HG03064 (cell line): ENCODE measurements at regions not wholly inside any gene's neighbourhood (a gene's known extent, or its start where the extent isn't known, plus 50 kb on each side); places are given as distances from the start of the nearest gene placed in this dataset.

Experiments
- ATAC-seq: cut with Tn5 transposase; IDR thresholded peaks from one replicate; pipeline ENCODE4 v1.9.1; 2021; ENCODE audit warnings: low read depth; ENCODE audit not compliant: unreplicated experiment

DNA sequence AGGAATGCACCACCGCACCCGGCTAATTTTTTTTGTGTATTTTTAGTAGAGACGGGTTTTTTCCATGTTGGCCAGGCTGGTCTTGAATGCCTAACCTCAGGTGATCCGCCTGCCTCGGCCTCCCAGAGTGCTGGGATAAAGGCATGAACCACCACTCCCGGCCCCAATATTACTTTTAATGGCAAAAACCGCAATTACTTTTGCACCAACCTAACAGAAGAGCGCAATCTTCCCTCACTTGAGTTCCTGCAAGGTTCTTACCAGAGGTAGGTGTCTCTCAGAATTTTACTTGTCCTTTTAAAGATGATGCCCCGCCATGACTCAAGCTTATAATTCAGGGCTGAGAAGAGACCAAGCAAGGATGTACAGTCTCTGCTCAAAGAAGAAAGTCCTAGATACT lies 1774.1 kb upstream of the PCDH20 start:
- ATAC-seq: no peak

DNA sequence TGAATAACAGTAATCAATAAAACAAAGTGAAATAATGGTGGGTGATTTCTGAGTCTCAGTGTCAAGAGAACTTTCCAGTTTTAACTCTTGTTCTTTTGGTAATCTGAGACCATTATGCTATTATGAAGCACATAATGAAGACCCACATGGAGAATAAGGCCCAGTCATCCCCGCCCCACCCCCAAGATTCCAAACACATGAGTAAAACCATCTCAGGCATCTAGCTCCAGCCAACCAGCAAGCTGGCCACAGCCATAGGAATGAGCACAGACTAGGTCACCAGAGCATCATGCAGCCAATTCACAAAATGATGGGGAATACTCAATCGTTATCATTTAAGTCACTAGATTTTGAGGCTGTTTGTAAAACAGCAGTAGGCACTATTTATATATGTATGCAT lies 1769.0 kb upstream of the PCDH20 start:
- no peak for ATAC-seq

- ATAC-seq: no peak
Measured at GRCh38 chr13:63175536-63175935, 1759.9 kb upstream of the PCDH20 start.

DNA sequence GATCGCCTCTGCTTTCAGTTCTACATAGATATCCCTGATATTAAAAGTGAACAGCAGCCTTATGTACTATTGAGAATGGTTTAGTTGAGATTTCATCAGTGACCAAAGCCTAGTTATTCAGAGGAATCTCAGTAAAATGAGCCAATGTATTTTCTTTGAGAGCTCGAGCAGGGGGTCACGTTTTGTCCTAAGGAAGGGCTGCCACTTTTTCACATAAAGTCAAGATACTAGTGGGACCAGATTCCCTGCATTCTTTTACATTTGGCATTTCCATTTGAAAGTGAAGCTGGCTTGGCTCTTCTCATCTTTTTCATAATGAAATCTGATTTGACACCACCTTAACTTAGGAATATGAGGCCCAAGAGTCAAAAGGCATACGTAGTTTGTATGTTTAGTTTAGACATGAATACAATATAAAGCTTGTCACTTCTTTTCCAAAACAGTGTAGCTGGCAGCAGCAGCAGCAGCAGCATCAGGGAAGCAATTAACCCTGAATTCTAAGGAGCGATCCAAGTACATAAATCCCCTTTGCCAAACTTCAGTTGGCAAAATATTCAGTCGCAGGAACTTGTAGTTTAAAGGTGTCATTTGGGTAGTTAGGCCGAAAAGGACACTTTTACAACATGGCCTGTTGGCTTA lies 1752.2 kb upstream of the PCDH20 start:
- ATAC-seq: no peak

DNA sequence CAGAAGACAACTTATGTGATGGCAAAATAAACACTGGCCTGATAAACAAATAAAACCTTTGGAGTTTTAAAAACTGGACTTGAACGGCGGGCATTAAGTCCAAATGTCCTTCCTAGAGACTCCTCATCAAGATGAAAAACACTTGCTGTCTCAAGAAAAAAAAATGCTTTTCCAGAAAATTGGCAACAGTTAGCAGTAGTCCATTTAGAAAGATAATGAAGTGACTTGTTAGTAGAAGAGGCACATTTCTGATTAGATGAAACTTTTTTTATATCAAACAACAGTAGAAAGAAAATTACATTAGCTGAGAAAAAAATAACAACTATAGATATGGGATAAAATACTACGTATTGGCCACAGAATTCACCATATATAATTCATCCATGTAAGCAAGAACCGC lies 1750.7 kb upstream of the PCDH20 start:
- no peak for ATAC-seq

- ATAC-seq: no peak
Measured at GRCh38 chr13:63163903-63164302, 1748.3 kb upstream of the PCDH20 start.

DNA sequence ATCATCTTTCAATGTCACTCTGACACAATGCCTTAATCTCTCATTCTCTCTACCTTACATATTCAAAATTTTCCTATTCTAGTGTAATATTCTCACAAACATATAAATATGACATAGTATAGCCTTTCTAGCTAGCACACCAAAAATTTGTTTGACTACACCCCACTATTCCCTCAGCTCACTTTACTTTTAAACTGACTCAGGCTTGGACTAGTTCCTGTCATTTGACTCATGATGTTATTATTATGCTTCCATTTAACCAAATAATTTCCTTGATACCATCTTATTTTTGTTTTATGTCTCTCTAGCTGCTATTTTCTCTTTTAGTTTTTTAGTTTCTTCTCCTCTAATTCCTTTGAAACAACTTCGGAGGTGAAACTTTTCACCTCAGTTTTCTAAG lies 1745.6 kb upstream of the PCDH20 start:
- ATAC-seq: no peak

DNA sequence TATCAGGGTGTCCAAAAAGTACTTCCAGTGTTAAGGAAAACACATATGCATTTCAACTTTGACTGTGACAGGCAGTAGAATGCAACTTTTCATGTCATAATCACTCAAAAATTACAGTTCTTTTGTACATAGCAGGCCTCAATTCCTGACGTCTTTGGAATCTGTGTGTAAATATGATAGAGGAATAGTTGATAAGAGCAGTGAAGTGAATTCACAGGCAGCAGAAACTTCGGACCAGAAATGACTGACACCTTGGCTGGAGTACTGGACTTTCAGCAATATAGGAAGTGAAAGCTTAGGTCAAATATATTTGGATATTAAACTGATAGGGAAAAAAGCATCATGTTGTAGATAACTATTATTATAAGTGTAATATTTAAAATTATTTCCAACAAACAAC lies 1741.2 kb upstream of the PCDH20 start:
- no peak for ATAC-seq

DNA sequence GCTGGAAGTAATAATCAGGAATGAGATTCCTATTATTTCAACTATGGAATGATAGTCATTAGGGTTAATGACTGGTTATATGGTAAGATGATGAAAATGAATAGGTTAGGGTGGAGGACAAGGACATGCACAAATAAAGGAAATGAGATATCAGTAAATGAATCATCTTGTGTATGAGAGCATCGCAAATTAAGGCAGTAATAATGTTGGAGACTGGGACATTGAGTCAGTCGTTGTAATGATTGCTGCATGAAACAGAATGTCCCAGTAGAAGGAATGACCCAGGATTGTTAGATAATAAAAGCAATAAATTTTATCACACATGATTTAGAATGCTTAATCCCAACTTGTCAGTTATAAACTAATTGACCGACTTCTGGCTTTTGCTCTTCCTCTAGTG lies 1733.7 kb upstream of the PCDH20 start:
- no peak for ATAC-seq

DNA sequence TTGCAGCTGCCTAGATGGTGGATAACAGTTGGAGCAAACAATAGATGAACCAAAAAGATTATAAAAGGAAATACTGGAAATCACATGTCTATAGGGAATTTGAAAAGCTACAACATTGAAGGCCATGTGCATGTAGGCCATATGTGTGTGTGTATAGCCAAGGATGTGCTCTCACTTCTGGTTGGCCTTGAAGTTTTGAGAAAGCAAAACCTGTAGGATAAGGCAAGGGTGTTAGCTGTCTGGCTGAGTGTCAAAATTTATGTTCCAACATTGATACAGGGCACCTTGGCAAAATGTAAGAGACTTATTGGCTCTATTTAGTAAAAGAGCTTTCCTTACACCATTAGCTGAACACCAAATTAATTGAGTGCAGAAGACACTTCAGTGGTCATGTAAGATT lies 1723.6 kb upstream of the PCDH20 start:
- no peak for ATAC-seq

DNA sequence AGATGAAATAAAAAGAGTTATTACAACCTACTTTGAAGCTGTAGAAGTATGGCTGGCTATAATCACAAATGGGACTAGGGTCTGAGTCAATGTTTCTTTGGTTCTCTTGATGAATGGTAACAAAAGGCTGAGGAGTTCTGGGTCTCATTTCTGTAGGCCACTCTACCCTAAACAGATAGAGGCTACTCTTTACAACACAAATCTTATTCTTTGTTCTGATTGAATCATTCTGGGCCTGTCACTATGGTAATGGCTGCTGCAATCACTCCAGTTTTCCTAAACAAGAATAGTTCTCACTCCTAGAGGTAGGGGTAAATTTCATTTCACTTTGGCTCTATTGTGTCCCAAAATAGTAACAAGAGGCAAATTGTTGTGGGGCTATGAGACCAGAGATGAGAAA lies 1714.3 kb upstream of the PCDH20 start:
- ATAC-seq: no peak

DNA sequence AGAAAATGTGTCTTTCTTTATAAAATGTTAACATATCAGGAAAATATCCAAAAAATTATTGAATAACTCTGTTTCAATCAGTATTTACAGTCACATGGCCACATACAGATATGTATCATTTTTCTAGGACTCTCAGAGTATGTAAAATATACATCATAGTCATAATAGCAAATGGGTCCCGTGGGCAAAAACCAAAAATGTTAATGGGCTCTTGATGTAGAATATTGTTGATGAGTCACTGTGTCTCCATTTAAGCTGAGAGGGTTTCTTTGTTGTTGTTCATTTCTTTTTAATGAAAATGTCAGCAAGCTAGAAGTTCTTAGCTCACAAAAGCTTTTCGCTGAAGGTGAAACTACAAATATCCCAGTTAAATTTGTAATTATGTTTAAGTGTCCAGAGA lies 1713.1 kb upstream of the PCDH20 start:
- ATAC-seq: no peak

- ATAC-seq: no peak
Measured at GRCh38 chr13:63124863-63125262, 1709.2 kb upstream of the PCDH20 start.

GRCh38 chr13:63120883-63121282 lies 1705.2 kb upstream of the PCDH20 start:
- no peak for ATAC-seq

DNA sequence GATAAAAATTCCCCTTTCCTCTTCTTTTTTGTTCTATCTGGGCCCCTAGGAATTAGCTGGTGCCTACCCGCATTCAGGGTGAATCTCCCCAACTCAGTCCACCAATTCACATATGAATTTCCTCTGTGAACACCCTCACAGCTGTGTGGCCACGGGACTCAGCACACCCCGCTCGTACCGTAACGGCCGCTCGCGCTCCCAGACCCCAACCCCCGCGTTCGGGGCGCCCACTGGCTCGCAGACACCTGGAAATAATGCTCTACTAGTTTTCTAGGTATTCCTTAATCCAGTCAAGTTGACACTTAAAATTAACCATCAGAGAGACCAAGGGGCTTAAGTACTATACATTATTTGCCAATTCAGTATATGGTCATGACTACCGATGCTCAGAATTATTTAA lies 1702.1 kb upstream of the PCDH20 start:
- ATAC-seq: no peak

DNA sequence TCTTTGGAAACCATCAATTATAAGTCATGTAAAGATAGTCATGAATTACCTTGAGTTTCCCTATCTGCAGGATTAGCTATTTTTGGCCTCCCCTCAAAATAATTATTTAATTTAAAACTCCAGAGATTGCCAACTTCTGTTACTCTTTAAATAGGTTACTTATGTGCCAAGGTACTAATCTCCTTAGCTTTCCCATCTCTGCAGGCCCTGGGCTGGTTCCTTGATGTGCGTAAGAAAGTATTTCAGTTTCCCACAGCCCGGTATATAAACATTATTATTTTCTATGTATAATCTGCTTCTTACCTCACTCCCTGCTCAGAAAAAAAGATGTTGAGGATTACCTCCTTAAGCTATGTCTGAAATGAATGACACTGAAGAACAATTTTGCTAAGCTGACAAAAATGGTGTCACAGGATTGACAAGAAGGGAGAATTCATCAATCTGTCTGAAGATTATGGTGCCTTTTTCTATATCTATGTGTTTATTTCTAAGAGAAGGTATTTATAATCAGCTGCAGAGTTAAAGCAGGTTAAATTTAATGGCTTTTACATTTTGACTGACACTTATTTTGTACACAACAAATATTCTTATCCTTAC lies 1697.2 kb upstream of the PCDH20 start:
- no peak for ATAC-seq

GRCh38 chr13:63110466-63110865 lies 1694.8 kb upstream of the PCDH20 start:
- ATAC-seq: no peak

DNA sequence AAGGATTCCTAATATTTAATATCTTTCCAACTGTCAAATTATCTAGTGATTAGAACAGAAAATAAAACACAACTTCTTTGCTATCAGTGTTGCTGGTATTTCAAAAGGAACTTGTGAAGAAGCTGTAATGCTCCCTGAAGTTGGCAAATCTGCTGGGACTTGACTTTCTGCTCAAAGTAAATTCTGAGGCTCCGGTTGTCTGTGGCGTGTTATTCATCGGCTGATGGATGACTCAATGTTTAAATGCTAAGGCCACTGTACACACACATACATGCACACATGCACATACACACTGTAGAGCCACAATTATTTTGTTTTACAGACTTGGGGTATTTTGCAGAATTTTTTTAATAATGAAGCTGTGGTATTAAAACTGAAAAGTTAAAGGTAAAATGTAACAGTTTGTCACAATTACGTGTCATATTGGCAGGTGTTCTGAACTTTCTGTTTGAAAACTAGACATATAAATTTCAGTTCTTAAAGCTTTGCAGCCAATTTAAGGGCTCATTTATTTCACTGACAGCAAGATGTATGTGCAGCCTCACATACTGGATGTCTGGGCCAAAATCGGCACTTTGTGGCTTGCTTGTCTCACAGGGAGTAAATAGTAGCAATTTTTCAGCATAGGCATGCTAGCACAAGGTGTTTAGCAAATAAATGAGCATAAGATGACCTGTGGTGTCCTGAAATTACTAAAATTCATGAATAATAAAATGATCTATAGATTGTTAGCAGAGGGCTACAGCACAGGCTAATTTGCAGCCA lies 1691.7 kb upstream of the PCDH20 start:
- ATAC-seq: no peak

DNA sequence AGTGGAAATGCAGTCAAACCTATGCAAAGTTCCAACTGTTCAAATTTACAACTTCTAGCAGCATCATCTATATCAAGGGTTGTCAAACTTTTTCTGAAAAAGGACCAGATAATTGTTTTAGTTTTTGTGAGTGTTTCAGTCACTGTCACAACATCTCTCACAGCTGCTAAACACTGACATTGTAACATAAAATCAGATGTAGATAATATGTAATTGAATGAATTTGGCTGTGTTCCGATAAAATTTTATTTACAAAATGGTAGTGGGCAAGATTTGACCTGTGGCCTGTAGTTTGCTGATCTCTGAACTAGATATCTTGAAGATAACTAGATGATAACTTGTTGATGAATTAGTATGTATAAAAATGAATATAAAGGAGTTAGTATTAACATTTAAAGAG lies 1679.1 kb upstream of the PCDH20 start:
- ATAC-seq: no peak

DNA sequence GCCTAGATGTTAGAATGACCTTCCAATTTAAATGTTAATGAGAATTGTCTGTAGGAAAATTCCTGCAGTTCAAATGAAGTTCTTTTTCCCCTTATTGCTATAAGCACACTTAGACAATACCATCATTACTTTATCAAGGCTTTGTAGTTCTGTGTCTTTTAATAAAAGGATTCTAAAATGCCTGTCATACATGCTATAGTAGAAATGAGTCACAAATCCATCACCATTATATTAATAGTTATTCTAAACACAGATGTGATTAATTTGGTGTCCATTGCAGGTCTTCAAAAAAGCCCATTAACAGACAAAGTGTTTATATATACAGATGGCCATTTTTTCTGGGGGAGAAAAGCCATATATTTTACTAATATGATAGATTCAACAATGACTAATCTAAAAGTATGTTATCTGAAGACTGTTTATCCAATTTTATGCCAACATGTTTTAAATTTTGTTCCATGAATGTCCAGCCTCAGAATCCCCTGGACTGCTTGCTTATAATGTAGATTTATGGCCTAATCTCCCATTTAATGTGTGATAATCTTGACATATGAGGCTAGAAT lies 1678.3 kb upstream of the PCDH20 start:
- ATAC-seq: no peak

GRCh38 chr13:63092456-63092855 lies 1676.8 kb upstream of the PCDH20 start:
- no peak for ATAC-seq

DNA sequence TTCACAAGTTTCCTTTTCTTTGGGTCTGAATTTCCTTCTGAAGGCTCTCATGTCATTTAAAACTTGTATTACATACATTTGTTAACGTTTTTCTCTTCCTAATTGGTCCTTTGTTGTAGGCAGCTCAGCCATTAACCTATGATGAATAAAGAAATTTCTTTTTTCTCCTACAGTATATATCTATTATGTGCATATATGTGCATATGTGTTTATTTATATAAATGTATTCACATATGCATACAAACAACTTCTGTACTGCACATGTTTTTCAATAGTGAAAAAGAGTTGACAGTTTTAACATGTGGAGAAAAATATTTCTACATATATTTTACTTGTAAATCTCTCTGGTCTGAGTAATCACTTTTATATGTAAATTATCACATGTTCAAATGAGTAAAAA lies 1674.9 kb upstream of the PCDH20 start:
- ATAC-seq: no peak
